ENCODE measurements at regions not wholly inside any gene's neighbourhood (a gene's known extent, or its start where the extent isn't known, plus 50 kb on each side); places are given as distances from the start of the nearest gene placed in this dataset.

DNA sequence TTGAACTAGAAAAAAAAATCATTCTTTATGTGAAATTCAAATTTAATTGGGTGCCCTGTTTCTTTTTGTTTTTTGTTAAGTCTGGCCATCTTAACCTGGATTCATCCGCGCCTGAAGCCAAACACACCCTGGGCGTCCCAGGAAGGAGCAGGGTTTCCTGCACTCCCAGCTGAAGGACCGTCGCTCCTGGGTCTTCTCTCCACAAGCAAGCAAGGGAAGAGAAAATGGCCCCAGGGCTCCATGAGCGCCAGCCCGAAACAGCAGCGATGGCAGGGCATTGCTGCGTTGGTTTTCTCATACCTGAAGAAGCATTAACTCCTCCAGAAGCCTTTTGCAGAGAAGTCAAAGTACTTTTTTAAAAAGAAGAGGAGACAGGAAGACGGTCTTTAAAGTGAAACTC, 105.4 kb upstream of the AFDN start:
- Histone ChIP-seq H3K27ac (no peak overlapping the region), H3K9ac (ENCODE audit: insufficient read length) (no peak overlapping the region), H3K4me3 (no peak overlapping the region), H3K9me3 (ENCODE audit: low read depth, low read length) (no peaks in the 10 kb centered on the region), H3K36me3 (ENCODE audit: insufficient read depth, low read length) (no peaks in the 10 kb centered on the region)
- TF ChIP-seq POLR2AphosphoS5 (IDR thresholded peaks at IDR 0.05; ENCODE audit: borderline replicate concordance, low read depth, low read length) = no peak
- TF ChIP-seq FOXP2 (optimal IDR thresholded peaks at IDR 0.05; ENCODE audit: control extremely low read depth, extremely low read length, insufficient read depth) = no peak
- no peak for TF ChIP-seq EZH2 (IDR thresholded peaks at IDR 0.05)
- no peak for DNase-seq (ENCODE audit: low read depth, low spot score)

DNA sequence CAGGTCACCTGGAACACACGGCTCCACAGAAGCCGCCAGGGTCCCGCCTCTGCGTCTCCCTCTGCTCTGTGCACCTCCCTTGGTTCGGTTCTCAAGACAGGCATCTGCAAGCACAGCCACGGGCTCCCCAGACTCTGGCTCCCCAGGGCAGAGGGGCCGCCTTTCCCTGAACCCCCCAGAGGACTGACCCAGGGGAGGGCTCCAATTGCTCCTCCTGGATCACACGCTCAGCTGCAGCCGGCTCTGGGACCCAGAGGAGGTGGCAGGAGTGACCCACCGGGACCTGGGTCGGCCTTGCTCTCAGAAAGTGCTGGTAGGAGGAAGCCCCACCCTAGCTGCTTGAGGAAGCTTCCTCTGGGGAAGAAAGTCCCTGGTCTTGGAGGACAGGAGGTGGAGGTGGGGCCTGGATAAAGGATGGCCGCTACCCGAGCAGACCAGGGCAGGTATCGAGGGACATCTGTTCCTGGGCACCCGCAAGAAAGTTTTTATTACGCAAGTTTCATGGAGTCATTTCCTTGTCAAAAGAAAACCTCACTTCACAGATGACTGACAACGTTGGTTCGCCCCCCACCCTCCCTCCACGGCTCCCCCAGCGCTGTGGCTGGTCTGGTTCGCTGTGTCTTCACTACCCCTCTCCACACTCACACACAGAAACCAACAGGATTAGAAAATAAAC, 103.9 kb upstream of the AFDN start:
- H3K9me3 ChIP-seq (ENCODE audit: low read depth, low read length) = no peaks in the 10 kb centered on the region
- H3K9ac ChIP-seq (ENCODE audit: insufficient read length) = no peak overlapping the region
- no peak for TF ChIP-seq EZH2 (IDR thresholded peaks at IDR 0.05)
- TF ChIP-seq FOXP2 (optimal IDR thresholded peaks at IDR 0.05; ENCODE audit: control extremely low read depth, extremely low read length, insufficient read depth) = no peak
- no peak for TF ChIP-seq POLR2AphosphoS5 (IDR thresholded peaks at IDR 0.05; ENCODE audit: borderline replicate concordance, low read depth, low read length)
- no peaks in the 10 kb centered on the region for H3K36me3 ChIP-seq (ENCODE audit: insufficient read depth, low read length)
- DNase-seq (ENCODE audit: low read depth, low spot score) = no peak
- H3K4me3 ChIP-seq = no peak overlapping the region
- H3K27ac ChIP-seq = no peak overlapping the region

DNA sequence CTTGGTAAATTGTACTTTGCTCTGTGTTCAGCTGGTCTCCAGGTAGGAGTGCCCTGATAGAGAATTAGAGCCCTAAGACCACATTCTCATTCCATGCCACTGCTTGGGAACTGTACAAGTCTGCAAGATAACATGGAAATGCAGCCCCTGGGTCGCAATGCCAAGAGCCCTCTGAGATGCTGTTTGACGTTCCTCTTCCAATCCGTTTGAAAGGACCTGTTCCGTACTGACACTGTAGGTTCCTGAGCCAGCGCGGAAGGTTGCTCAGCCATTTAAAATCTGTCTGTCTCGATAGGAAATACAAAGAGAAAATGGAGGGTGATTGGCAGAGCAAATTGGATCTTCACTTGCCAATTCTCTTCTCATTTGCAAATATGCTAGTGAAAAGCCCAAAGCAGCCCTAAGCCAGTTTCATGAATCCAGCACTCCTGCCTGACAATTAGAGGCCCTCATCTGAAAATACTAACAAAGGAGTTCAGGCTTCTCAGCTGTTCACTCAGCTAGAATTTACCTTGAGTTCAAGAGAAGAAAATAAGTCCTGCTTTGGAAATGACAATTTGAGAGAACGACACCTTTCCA, 100.6 kb upstream of the AFDN start:
- Histone ChIP-seq H3K27ac (no peak overlapping the region), H3K4me3 (no peak overlapping the region), H3K9me3 (ENCODE audit: low read depth, low read length) (no peaks in the 10 kb centered on the region), H3K36me3 (ENCODE audit: insufficient read depth, low read length) (no peaks in the 10 kb centered on the region), H3K9ac (ENCODE audit: insufficient read length) (no peak overlapping the region)
- no peak for TF ChIP-seq FOXP2 (optimal IDR thresholded peaks at IDR 0.05; ENCODE audit: control extremely low read depth, extremely low read length, insufficient read depth)
- TF ChIP-seq POLR2AphosphoS5 (IDR thresholded peaks at IDR 0.05; ENCODE audit: borderline replicate concordance, low read depth, low read length) = no peak
- TF ChIP-seq EZH2 (IDR thresholded peaks at IDR 0.05) = no peak
- no peak for DNase-seq (ENCODE audit: low read depth, low spot score)

DNA sequence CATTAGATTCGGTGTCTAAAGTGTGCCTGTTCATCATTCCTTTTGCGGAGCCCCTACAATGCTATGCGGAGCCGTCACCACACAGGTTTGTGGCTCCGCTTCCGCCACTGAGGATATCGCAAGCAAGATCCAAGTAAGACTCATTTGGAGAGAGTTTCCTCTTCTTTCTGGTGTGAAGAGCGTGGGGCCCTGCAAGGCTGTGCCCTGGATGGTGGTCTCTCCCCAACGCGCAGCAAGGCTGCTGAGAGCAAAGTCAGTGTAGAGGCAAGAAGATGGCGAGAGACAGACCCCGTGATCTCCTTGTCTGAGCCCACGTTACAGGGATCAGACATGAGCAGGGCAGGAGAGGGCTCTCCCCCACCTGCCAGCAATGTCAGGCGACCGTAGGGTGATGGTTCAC, 96.3 kb upstream of the AFDN start:
- H3K4me3 ChIP-seq = no peak overlapping the region
- TF ChIP-seq FOXP2 (optimal IDR thresholded peaks at IDR 0.05; ENCODE audit: control extremely low read depth, extremely low read length, insufficient read depth) = no peak
- TF ChIP-seq EZH2 (IDR thresholded peaks at IDR 0.05) = no peak
- no peak for TF ChIP-seq POLR2AphosphoS5 (IDR thresholded peaks at IDR 0.05; ENCODE audit: borderline replicate concordance, low read depth, low read length)

DNA sequence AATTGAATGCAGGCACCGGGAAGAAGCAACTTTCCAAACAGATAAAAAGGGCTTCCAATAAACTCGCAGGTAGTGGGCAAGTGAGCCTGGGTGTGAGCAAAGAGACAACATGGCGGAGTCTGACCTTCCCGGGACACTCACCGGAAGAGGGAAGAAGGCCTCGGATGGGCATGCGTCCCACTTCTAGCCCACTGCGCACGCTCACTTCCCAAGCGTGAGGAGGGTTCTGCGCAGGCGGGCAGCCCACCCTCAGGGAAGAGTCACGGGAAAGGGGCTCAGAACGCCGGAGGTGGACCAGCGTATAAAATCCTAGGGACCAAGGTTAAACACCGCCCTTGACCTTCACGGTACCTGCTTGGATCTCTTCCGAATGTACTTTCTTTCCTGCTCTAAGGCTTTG, 95.5 kb upstream of the AFDN start:
- DNase-seq (ENCODE audit: low read depth, low spot score) = no peak
- TF ChIP-seq POLR2AphosphoS5 (IDR thresholded peaks at IDR 0.05; ENCODE audit: borderline replicate concordance, low read depth, low read length) (no peak), FOXP2 (optimal IDR thresholded peaks at IDR 0.05; ENCODE audit: control extremely low read depth, extremely low read length, insufficient read depth) (no peak), EZH2 (IDR thresholded peaks at IDR 0.05) (no peak)
- H3K36me3 ChIP-seq (ENCODE audit: insufficient read depth, low read length) = no peaks in the 10 kb centered on the region
- H3K9me3 ChIP-seq (ENCODE audit: low read depth, low read length) = no peaks in the 10 kb centered on the region
- H3K4me3 ChIP-seq = no peak overlapping the region
- no peak overlapping the region for H3K27ac ChIP-seq
- no peak overlapping the region for H3K9ac ChIP-seq (ENCODE audit: insufficient read length)

More for the DNA sequence above, 96.3 kb upstream of the AFDN start:
- Histone ChIP-seq H3K27ac (no peak overlapping the region), H3K36me3 (ENCODE audit: insufficient read depth, low read length) (no peaks in the 10 kb centered on the region), H3K9me3 (ENCODE audit: low read depth, low read length) (no peaks in the 10 kb centered on the region), H3K9ac (ENCODE audit: insufficient read length) (no peak overlapping the region)
- no peak for DNase-seq (ENCODE audit: low read depth, low spot score)

DNA sequence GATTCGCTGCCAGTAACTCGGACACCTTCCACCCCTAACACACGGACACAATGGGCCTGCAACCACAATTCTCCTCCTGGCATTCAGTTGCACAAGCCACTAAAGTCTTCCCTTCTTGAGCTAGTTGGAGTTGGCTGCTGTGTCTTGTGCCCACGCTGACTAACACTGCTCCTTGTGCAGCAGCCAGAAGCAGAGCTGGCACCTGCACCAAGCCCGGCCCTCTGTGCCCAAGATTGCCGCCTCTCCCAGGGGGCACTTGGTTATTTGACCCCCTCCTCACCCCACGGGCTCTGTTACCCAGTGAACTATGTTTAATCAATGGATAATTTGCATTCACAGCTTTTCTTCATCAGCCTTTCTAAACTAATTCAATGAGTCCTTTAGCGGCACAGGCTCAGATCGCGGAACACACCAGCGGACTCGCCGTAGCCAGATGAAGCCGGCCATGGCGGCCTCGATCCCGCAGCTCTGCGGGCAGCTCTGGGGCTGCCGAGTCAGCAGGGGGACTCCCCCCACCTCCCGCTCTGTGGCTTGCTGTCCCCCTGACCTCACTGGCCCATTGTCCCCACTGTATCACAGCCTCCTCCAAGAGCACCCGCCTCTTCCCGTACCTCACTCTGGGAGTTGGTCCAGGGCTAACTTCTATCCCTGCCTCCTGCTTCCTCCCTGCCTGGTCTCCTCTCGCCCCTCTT, 94.8 kb upstream of the AFDN start:
- H3K27ac ChIP-seq = no peak overlapping the region
- H3K36me3 ChIP-seq (ENCODE audit: insufficient read depth, low read length) = no peaks in the 10 kb centered on the region
- no peak overlapping the region for H3K9ac ChIP-seq (ENCODE audit: insufficient read length)
- TF ChIP-seq FOXP2 (optimal IDR thresholded peaks at IDR 0.05; ENCODE audit: control extremely low read depth, extremely low read length, insufficient read depth) = no peak
- TF ChIP-seq EZH2 (IDR thresholded peaks at IDR 0.05) = no peak
- no peak for TF ChIP-seq POLR2AphosphoS5 (IDR thresholded peaks at IDR 0.05; ENCODE audit: borderline replicate concordance, low read depth, low read length)
- DNase-seq (ENCODE audit: low read depth, low spot score) = no peak
- no peak overlapping the region for H3K4me3 ChIP-seq
- no peaks in the 10 kb centered on the region for H3K9me3 ChIP-seq (ENCODE audit: low read depth, low read length)

DNA sequence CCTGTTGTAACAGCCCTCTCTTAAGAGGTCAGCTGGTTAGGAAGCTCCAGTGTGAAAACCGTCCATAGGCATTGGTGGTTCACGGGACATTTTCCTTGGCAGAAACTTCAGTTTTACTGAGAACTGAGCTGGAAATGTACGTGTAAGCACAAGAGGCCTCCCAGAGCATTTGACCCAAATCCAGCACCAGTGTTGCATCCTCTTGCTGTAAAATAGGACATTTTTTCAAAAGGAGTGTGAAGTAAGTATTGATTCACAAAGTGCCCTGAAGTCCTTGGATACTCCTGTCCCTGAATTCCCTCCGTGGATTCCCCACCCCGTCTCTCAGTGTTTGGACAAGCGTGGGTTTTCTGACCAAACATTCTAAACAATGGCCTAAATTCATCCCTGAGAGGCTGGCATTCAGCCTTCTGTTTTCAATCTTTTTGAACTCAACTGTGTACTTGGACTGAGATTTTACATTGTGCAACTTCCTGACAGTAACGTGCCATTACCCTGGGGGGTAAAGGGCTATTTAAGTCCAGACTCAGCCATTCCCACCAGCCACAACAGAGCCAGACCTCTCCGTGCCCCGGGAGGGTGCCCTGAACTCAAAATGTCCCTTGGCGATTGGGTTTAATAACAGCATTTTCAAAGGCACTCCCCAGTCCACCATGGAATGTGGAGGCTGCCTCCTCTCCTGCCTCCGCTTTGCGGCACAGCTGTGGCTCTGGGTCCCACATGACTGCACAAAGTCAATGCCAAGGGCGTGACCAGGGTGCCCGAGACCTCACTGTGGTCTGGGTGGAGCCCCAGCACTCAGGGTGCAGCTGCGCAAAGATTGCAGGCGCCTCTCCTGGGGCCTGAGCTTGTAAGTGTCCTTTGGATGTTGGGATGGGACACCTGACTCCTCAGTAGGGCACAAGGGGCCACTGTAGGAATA, 92.7 kb upstream of the AFDN start:
- H3K27ac ChIP-seq = no peak overlapping the region
- no peak overlapping the region for H3K4me3 ChIP-seq
- no peak overlapping the region for H3K9ac ChIP-seq (ENCODE audit: insufficient read length)
- no peak for TF ChIP-seq FOXP2 (optimal IDR thresholded peaks at IDR 0.05; ENCODE audit: control extremely low read depth, extremely low read length, insufficient read depth)
- DNase-seq (ENCODE audit: low read depth, low spot score) = no peak
- no peaks in the 10 kb centered on the region for H3K36me3 ChIP-seq (ENCODE audit: insufficient read depth, low read length)
- H3K9me3 ChIP-seq (ENCODE audit: low read depth, low read length) = no peaks in the 10 kb centered on the region

DNA sequence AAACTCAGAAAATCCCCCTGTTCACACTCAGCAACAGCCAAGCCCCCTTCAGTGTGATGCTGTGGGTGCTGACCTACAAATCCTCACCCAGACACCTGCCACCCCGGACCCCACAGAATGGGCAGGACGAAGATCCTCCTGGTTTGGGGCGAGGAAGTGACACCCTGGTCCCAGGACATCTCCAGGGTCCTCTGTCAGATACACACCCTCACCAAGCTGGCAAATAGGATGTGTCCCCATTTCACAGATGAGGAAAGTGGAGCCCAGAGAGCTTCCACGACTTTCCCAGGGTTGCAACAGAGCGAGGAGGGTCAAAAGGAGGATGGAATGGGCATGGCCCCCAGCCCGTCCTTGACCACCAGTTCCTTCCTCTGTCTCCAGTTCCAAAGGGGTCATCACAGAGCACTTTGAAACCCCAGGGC, 92.0 kb upstream of the AFDN start:
- Histone ChIP-seq H3K4me3 (no peak overlapping the region), H3K9me3 (ENCODE audit: low read depth, low read length) (no peaks in the 10 kb centered on the region), H3K9ac (ENCODE audit: insufficient read length) (no peak overlapping the region), H3K27ac (no peak overlapping the region), H3K36me3 (ENCODE audit: insufficient read depth, low read length) (no peaks in the 10 kb centered on the region)
- DNase-seq (ENCODE audit: low read depth, low spot score) = no peak
- TF ChIP-seq EZH2 (IDR thresholded peaks at IDR 0.05) = no peak
- TF ChIP-seq FOXP2 (optimal IDR thresholded peaks at IDR 0.05; ENCODE audit: control extremely low read depth, extremely low read length, insufficient read depth) = no peak
- no peak for TF ChIP-seq POLR2AphosphoS5 (IDR thresholded peaks at IDR 0.05; ENCODE audit: borderline replicate concordance, low read depth, low read length)
